ENCODE measurements at regions not wholly inside any gene's neighbourhood (a gene's known extent, or its start where the extent isn't known, plus 50 kb on each side); places are given as distances from the start of the nearest gene placed in this dataset.

DNA sequence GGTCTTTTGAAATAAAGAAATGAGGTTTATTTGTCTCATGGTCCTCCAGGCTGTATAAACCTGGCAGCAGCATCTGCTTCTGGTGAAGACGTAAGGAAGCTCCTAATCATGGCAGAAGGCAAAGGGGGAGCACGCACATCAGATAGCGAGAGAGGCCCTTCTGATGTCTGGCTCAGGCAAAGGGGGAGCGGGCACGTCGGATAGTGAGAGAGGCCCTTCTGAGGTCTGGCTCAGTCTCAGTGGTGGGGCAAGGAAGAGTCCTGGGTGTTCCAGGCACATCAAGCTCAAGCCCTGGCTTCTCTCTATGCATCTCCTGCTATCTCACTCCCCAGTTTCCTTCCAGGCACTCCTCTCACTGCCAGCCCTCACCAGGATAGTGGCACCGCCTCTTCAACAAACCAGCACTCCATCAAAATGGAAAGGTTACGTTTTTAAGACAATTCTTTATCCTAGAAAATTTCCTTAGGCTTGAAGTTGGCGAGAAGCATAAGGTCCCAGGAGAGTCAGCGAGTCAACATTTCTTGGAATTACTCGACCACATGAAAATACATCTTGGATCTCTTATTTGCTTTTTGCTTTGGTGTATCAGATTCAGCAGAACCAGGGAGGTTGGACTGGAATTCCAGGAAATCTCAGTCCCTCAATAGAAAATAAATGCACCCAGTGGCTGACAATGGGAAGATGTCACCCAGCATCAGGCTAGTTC is 189.6 kb upstream of the TMEM132C start:
- TF ChIP-seq, protein P1, sequence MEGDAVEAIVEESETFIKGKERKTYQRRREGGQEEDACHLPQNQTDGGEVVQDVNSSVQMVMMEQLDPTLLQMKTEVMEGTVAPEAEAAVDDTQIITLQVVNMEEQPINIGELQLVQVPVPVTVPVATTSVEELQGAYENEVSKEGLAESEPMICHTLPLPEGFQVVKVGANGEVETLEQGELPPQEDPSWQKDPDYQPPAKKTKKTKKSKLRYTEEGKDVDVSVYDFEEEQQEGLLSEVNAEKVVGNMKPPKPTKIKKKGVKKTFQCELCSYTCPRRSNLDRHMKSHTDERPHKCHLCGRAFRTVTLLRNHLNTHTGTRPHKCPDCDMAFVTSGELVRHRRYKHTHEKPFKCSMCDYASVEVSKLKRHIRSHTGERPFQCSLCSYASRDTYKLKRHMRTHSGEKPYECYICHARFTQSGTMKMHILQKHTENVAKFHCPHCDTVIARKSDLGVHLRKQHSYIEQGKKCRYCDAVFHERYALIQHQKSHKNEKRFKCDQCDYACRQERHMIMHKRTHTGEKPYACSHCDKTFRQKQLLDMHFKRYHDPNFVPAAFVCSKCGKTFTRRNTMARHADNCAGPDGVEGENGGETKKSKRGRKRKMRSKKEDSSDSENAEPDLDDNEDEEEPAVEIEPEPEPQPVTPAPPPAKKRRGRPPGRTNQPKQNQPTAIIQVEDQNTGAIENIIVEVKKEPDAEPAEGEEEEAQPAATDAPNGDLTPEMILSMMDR (conservative IDR thresholded peaks at IDR 0.05; ENCODE audit: low read depth in 2 of 2) = no peak
- TF ChIP-seq EZH2phosphoT487 (IDR thresholded peaks at IDR 0.05; ENCODE audit: unreplicated experiment) (no peak), POLR2AphosphoS5 (IDR thresholded peaks at IDR 0.05; ENCODE audit: low read depth) (no peak), EZH2 (IDR thresholded peaks at IDR 0.05; ENCODE audit: low read depth, unreplicated experiment) (no peak), JUNB (IDR thresholded peaks at IDR 0.05; ENCODE audit: unreplicated experiment) (no peak)
